HG02571 (cell line): ENCODE measurements at regions not wholly inside any gene's neighbourhood (a gene's known extent, or its start where the extent isn't known, plus 50 kb on each side); places are given as distances from the start of the nearest gene placed in this dataset.

ENCODE experiments used
- ATAC-seq: cut with Tn5 transposase; IDR thresholded peaks from one replicate; pipeline ENCODE4 v1.9.1; 2021; ENCODE audit warnings: mild to moderate bottlenecking, moderate library complexity; ENCODE audit not compliant: unreplicated experiment

GRCh38 chr18:24773101-24773500, 312.7 kb downstream of the HRH4 start:
- no peak for ATAC-seq

GRCh38 chr18:24776019-24776418, 315.6 kb downstream of the HRH4 start:
- ATAC-seq, result no peak

- ATAC-seq, result no peak
These were observed 318.5 kb downstream of the HRH4 start for GRCh38 chr18:24778810-24779418.

- ATAC-seq, result no peak
These were observed 322.1 kb downstream of the HRH4 start for GRCh38 chr18:24782566-24782965.

- ATAC-seq, result no peak
These were observed 324.6 kb downstream of the HRH4 start for GRCh38 chr18:24785019-24785418.

GRCh38 chr18:24786027-24786426, 325.6 kb downstream of the HRH4 start:
- no peak for ATAC-seq

- ATAC-seq, result no peak
These were observed 329.9 kb downstream of the HRH4 start for GRCh38 chr18:24790347-24790746.

- no peak for ATAC-seq
These were observed 331.5 kb downstream of the HRH4 start for GRCh38 chr18:24791751-24792545.

GRCh38 chr18:24793742-24794141, 333.3 kb downstream of the HRH4 start:
- ATAC-seq, result no peak

GRCh38 chr18:24795129-24795528, 334.7 kb downstream of the HRH4 start:
- ATAC-seq, result no peak

- ATAC-seq, result no peak
These were observed 337.5 kb downstream of the HRH4 start for GRCh38 chr18:24797981-24798380.

- ATAC-seq, result no peak
These were observed 338.7 kb downstream of the HRH4 start for GRCh38 chr18:24799176-24799575.

- ATAC-seq, result no peak
These were observed 339.3 kb downstream of the HRH4 start for GRCh38 chr18:24799720-24800119.

GRCh38 chr18:24801001-24801400, 340.6 kb downstream of the HRH4 start:
- ATAC-seq, result no peak

GRCh38 chr18:24802456-24802855, 342.0 kb downstream of the HRH4 start:
- ATAC-seq, result no peak

GRCh38 chr18:24805156-24805555, 344.7 kb downstream of the HRH4 start:
- ATAC-seq, result no peak

GRCh38 chr18:24809173-24809950, 348.9 kb downstream of the HRH4 start:
- no peak for ATAC-seq

GRCh38 chr18:24810561-24811305, 350.3 kb downstream of the HRH4 start:
- ATAC-seq, result no peak

- no peak for ATAC-seq
These were observed 351.7 kb downstream of the HRH4 start for GRCh38 chr18:24811950-24812681.

- ATAC-seq, result no peak
These were observed 354.1 kb downstream of the HRH4 start for GRCh38 chr18:24814521-24814920.
